HL-60 (cell line): ENCODE measurements at regions not wholly inside any gene's neighbourhood (a gene's known extent, or its start where the extent isn't known, plus 50 kb on each side); places are given as distances from the start of the nearest gene placed in this dataset.
A peak's percentile ranks its signal among the peaks of the same experiment; 100 is the strongest.

Source experiments
- DNase-seq, 2 experiments: peaks; one replicate each; pipeline ENCODE4 v3.0.0-alpha.2; 2010 to 2020; ENCODE audit warnings: low read depth in 1 of 2, low spot score in 1 of 2
- H3K27ac ChIP-seq: fragments of 250-450 bp; sonication (Bioruptor Pico); replicated peaks from 2 replicates; pipeline ENCODE4 v1.5.1; 2020; ENCODE audit warnings: mild to moderate bottlenecking, moderate library complexity
- H3K27me3 ChIP-seq: fragments of 250-450 bp; sonication (Bioruptor Pico); 2 replicates; pipeline ENCODE4 v1.5.1; 2021; ENCODE audit warnings: mild to moderate bottlenecking, moderate library complexity; ENCODE audit not compliant: insufficient read depth, poor library complexity, severe bottlenecking
- H3K4me3 ChIP-seq: replicated peaks from 2 replicates; pipeline ENCODE4 v1.5.1; 2011; ENCODE audit warnings: mild to moderate bottlenecking, control low read depth, low read length; ENCODE audit not compliant: insufficient read depth
- CTCF ChIP-seq: IDR thresholded peaks from one replicate; pipeline ENCODE4 v1.5.1; 2011; ENCODE audit warnings: low read length, control low read depth, inconsistent platforms; ENCODE audit not compliant: insufficient read depth
- GABPA ChIP-seq: IDR thresholded peaks from 2 replicates; pipeline ENCODE4 v1.6.1; 2012; ENCODE audit warnings: low read depth
- POLR2AphosphoS5 ChIP-seq: IDR thresholded peaks from 2 replicates; pipeline ENCODE4 v1.6.1; 2012; ENCODE audit warnings: low read depth
- REST ChIP-seq: IDR thresholded peaks from 2 replicates; pipeline ENCODE4 v1.6.1; 2012; ENCODE audit warnings: low read depth; ENCODE audit not compliant: insufficient replicate concordance
- SPI1 ChIP-seq: IDR thresholded peaks from 2 replicates; pipeline ENCODE4 v1.6.1; 2012; ENCODE audit warnings: low read depth, mild to moderate bottlenecking, borderline replicate concordance

DNA sequence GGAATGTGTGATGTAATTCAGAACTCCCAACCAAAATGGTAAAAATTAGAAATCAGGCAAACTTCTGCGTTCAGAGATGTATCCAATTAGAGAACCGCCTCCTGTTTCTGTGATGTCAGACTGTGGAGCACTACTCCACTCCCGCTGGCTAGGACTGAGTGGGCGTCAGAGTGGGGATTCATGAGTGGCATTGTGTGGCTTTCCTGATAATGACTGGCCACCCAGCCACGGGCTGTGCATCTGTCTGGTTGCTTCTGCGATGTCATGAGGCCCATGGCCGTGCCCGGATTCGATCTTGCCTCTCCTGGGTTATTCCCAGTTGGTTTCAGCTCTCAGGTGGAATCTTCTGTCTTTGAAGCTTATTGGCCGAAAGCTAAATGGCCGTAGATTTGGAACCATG is 87.1 kb upstream of the KCNA1 start:
- TF ChIP-seq REST, result no peak
- TF ChIP-seq POLR2AphosphoS5, result no peak
- no peak for TF ChIP-seq SPI1
- TF ChIP-seq GABPA, result no peak
- no peak for TF ChIP-seq CTCF
- Histone ChIP-seq H3K27me3 (no peaks in the 10 kb centered on the region), H3K27ac (no peak overlapping the region), H3K4me3 (no peak overlapping the region)
- DNase-seq, result no peak

GRCh38 chr12:4824380-4824779 is 85.3 kb upstream of the KCNA1 start:
- H3K4me3 ChIP-seq, result no peak overlapping the region
- H3K27me3 ChIP-seq, result peaks cover 2% of the 10 kb centered on the region
- no peak overlapping the region for H3K27ac ChIP-seq
- no peak for TF ChIP-seq CTCF
- no peak for TF ChIP-seq SPI1
- TF ChIP-seq REST, result no peak
- TF ChIP-seq GABPA, result no peak
- TF ChIP-seq POLR2AphosphoS5, result no peak
- DNase-seq, result no peak

GRCh38 chr12:4825011-4825858 is 84.5 kb upstream of the KCNA1 start:
- no peak overlapping the region for H3K4me3 ChIP-seq
- peak overlapping the region; percentile 27; the same call in 1 of the 2 replicates for H3K27ac ChIP-seq
- TF ChIP-seq SPI1 (peak; percentile 74), CTCF (no peak)
- peaks cover 7% of the 10 kb centered on the region for H3K27me3 ChIP-seq
- DNase-seq, result peak in 1 of 2 experiments; percentile 2

DNA sequence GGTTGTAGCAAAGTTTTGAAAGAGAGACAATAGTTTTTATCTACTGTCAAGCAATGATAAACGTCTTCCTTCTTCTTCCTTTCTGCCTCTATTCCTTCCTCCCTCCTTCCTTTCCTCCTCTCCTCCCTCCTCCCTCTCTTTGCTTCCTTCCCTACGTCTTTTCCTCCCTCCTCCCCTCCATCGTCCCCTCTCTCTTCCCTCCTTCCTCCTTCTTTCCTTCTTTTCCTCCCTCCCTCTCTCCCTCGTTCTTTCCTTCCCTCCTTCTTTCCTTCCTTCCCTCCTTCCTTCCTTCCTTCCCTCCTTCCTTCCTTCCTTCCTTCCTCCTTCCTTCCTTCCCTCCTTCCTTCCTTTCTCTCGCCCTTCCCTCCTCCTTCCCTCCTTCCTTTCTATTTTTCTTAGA is 82.8 kb upstream of the KCNA1 start:
- Histone ChIP-seq H3K27ac (no peak overlapping the region), H3K4me3 (no peak overlapping the region), H3K27me3 (peaks cover 12% of the 10 kb centered on the region)
- no peak for DNase-seq
- TF ChIP-seq POLR2AphosphoS5 (no peak), SPI1 (no peak), REST (no peak), CTCF (no peak), GABPA (no peak)
